AG09319 (cell line): ENCODE measurements at regions not wholly inside any gene's neighbourhood (a gene's known extent, or its start where the extent isn't known, plus 50 kb on each side); places are given as distances from the start of the nearest gene placed in this dataset.

ENCODE experiments used
- DNase-seq: peaks from one replicate; pipeline ENCODE4 v3.0.0-alpha.2; 2010; ENCODE audit warnings: low read depth; ENCODE audit errors: extremely low read depth
- TF ChIP-seq, protein P1 (sequence below): IDR thresholded peaks from 2 replicates; pipeline ENCODE4 v1.5.1; 2011; ENCODE audit warnings: low read depth, mild to moderate bottlenecking, inconsistent platforms, low read length, moderate library complexity

DNA sequence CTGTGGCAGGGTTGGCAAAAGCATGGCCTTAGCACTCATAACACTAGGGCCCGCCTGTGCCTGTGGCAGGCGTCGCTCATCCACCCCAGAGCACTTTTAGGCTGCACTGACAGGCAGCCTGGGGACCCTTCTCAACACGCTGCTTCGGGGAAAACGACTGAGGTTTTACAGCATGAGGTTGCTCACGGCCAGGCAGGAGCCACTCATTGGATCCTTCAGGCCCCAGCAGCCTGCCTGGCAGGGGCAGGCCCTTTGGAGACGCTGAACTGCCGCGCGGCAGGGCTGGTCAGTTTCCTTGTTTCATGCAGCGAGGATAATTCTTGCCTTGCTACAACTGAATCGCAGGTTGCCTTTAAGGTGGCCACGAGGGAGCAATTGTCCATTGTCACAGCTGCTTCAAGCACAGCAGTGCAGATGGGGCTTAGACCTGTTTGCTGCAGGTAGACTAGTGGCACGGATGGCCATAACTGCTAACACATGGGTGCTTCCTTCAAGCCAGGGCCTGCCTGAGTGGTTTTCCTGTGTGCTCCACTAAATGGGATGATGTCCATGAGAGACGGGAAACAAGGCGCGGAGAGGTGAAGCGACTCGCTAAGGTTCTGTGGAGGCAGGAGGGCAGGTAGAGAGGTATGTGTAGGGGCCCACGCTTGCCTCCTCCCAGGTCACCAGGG, 49.9 kb upstream of the HS6ST1 start:
- TF ChIP-seq, protein P1, sequence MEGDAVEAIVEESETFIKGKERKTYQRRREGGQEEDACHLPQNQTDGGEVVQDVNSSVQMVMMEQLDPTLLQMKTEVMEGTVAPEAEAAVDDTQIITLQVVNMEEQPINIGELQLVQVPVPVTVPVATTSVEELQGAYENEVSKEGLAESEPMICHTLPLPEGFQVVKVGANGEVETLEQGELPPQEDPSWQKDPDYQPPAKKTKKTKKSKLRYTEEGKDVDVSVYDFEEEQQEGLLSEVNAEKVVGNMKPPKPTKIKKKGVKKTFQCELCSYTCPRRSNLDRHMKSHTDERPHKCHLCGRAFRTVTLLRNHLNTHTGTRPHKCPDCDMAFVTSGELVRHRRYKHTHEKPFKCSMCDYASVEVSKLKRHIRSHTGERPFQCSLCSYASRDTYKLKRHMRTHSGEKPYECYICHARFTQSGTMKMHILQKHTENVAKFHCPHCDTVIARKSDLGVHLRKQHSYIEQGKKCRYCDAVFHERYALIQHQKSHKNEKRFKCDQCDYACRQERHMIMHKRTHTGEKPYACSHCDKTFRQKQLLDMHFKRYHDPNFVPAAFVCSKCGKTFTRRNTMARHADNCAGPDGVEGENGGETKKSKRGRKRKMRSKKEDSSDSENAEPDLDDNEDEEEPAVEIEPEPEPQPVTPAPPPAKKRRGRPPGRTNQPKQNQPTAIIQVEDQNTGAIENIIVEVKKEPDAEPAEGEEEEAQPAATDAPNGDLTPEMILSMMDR, result no peak
- DNase-seq, result no peak

DNA sequence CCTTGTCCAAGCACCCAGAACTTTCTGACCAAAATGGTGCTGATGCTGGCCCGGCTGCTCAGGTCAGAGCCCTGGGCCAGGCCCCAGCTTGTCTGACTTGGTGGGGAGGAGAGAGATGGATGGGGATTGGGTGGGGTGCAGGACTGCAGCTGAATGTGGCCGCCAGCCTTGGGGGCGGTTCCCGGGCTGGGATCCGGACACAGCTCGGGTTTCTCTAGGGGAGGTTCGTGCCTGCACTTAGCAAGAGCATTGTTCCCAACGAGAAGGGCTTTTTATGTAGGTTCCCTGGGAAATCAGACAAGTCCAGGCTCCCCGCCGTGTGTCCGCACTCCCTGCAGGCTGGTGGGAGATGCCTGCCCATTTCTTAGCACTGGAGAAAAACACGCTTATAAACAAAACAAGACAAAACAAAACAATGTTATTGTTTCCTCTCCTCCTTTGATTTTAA, 50.5 kb upstream of the HS6ST1 start:
- DNase-seq, result no peak
- TF ChIP-seq, protein P1, result no peak

DNA sequence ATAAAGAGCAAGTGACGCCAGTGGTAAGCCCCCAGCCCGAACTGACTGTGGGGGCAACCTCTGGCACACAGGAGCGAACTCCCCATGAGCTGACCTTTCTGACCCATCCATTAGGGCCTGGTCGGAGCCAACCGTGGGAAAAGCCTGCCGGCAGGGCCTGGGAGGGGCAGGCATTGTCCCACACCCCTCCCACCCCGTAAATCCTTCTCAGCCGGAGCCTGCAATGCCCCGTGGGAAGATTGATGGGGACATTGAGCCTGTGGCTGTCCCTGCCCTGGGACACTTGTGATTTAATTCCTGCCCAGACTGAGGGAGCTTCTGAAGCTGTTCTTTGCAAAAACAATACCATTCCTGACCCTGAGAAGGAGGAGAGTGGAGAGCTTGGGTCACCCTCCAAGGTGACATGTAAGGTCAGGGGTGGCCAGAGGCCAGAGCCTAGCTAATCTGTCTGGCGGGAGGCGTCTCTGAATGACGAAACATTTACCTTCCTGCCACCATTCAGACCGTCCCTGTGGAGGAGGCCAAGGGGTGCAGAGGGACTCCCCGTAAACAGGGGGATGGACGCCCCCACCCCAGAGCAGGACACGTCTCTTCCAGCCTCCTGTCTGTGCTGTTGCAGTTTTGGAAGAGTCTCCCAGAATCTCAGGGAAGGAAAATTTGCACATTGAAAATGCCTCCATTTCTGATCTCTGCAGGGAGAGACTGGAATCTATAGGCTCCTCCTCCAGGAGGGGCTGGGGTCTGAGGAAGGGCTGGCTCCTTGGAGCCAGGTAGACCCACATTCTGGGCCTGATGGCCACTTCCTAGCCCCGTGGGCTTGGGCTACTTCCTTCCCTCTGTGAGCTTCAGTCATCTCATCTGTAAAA, 51.2 kb upstream of the HS6ST1 start:
- TF ChIP-seq, protein P1, result no peak
- DNase-seq, result no peak

DNA sequence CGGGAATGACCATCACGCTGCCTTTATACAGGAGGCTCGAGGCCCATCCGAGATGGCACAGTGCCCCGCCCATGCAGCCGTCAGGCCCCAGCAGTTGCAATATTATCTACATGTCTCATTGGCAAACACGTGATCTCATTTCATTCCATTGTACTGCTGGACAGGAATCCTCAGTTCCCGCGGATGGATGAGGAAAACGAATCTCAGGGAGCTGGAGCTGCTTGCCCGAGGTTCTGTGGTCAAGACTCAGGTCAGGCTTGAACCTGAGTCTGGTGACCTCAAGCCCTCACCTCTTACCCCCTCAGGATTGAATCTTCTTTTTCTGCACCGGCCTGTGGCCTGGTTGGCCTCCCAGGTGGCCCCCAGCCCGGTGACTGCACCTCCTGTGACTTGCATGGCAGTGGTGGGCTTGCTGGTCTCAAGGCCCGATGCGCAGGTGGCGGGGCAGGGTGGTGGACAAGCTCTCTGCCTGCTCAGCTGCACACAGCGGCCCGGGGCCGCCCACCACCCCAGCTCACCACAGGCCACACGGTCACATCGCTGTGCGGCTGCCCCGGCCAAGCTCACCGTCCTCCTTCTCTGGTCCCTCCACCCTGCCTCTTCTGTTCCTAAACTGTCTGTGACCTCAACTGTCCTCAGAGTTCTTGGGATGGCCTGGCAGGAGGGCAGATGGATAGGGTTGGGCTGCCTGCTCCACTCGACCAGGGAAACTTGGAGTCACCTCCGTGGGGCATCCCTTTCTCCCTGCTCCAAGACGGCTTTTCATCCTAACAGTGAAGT, 52.0 kb upstream of the HS6ST1 start:
- TF ChIP-seq, protein P1, result no peak
- DNase-seq, result no peak

DNA sequence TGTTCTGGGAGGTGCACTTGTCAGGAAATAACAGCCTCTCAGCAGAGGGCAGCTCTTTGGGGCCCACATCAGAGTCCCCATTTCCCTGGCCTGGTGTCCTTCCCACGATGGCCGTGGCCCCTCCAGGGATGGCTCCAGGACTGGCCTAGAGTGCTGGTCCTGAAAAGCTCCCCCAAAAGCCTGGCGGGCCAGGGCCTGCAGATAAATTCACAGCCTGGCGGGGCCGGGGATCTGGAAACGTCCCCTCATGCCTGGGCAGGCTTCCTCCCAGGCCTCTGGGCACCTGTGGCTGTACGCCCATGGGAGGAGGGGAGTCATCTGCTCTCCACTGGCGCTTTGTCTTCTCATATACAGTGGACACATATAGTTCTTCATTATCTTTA, 52.6 kb upstream of the HS6ST1 start:
- DNase-seq, result no peak
- TF ChIP-seq, protein P1, result no peak

DNA sequence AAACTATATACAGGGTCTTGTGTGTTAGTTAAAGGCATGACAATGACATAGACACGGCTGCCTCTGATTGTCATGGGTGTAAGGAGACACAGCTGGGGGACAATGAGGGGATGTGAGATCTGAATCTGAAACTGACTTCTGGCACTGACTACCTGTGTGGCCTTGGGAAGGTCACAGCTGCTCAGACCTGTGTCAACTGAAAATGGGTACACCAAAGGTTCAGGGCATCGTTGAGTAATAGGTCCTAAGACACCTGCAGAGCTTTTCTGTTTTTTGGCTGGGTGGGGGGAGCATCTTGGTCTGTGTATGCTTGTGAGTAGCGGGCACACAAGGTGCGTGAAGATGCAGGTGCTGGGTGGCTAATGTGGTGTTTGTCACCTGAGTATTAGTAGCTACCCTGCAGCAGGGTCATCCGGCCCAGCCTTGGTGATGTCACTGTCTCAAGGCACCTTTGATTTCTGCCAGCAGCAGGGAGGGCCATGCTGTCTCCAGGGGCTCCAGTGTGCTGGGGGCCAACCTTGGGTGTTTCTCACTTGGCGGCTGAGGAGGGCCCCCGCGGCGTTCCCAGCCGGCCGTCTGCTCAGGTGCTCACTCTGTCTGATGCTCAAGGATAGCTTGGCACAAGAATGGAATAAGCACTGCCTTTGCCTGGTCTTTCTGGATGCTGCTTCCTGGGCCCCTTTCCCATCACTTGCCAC, 53.1 kb upstream of the HS6ST1 start:
- TF ChIP-seq, protein P1, result no peak
- DNase-seq, result no peak
